GM19468 (cell line): ENCODE measurements at regions not wholly inside any gene's neighbourhood (a gene's known extent, or its start where the extent isn't known, plus 50 kb on each side); places are given as distances from the start of the nearest gene placed in this dataset.
A peak's percentile ranks its signal among the peaks of the same experiment; 100 is the strongest.

ENCODE experiments used
- ATAC-seq: cut with Tn5 transposase; IDR thresholded peaks from one replicate; pipeline ENCODE4 v1.9.1; 2021; ENCODE audit warnings: mild to moderate bottlenecking, moderate library complexity, moderate number of reproducible peaks; ENCODE audit not compliant: unreplicated experiment; ENCODE audit errors: extremely low read depth

GRCh38 chr6:112770308-112770707, 423.2 kb downstream of the RFPL4B start:
- ATAC-seq: no peak

GRCh38 chr6:112773187-112773586, 426.1 kb downstream of the RFPL4B start:
- no peak for ATAC-seq

- ATAC-seq: no peak
These were observed 427.2 kb downstream of the RFPL4B start for GRCh38 chr6:112774319-112774718.

- peak; percentile 92 for ATAC-seq
These were observed 433.5 kb downstream of the RFPL4B start for GRCh38 chr6:112780498-112781096.

- no peak for ATAC-seq
These were observed 434.1 kb downstream of the RFPL4B start for GRCh38 chr6:112781241-112781640.

- no peak for ATAC-seq
These were observed 438.3 kb downstream of the RFPL4B start for GRCh38 chr6:112785408-112785807.

- no peak for ATAC-seq
These were observed 439.7 kb downstream of the RFPL4B start for GRCh38 chr6:112786801-112787200.

GRCh38 chr6:112787371-112787770, 440.2 kb downstream of the RFPL4B start:
- ATAC-seq: no peak

- no peak for ATAC-seq
These were observed 448.2 kb downstream of the RFPL4B start for GRCh38 chr6:112795316-112795715.

- ATAC-seq: no peak
These were observed 449.6 kb downstream of the RFPL4B start for GRCh38 chr6:112796712-112797111.

- no peak for ATAC-seq
These were observed 452.8 kb downstream of the RFPL4B start for GRCh38 chr6:112799889-112800288.

GRCh38 chr6:112800439-112800838, 453.3 kb downstream of the RFPL4B start:
- no peak for ATAC-seq

GRCh38 chr6:112800916-112801315, 453.8 kb downstream of the RFPL4B start:
- ATAC-seq: no peak

GRCh38 chr6:112801468-112802080, 454.4 kb downstream of the RFPL4B start:
- ATAC-seq: no peak

- no peak for ATAC-seq
These were observed 455.0 kb downstream of the RFPL4B start for GRCh38 chr6:112802144-112802543.

GRCh38 chr6:112804638-112805330, 457.7 kb downstream of the RFPL4B start:
- ATAC-seq: no peak

- no peak for ATAC-seq
These were observed 459.2 kb downstream of the RFPL4B start for GRCh38 chr6:112806163-112806865.

- no peak for ATAC-seq
These were observed 474.3 kb downstream of the RFPL4B start for GRCh38 chr6:112821476-112821875.

- ATAC-seq: no peak
These were observed 475.6 kb downstream of the RFPL4B start for GRCh38 chr6:112822769-112823168.

GRCh38 chr6:112827793-112828192, 480.7 kb downstream of the RFPL4B start:
- no peak for ATAC-seq

GRCh38 chr6:112831022-112831421, 483.9 kb downstream of the RFPL4B start:
- no peak for ATAC-seq
